NCI-H82 (cell line): ENCODE measurements at regions not wholly inside any gene's neighbourhood (a gene's known extent, or its start where the extent isn't known, plus 50 kb on each side); places are given as distances from the start of the nearest gene placed in this dataset.

ENCODE experiments used
- DNase-seq: peaks from one replicate; lab custom pipeline; 2025; lab: John Stamatoyannopoulos, UW

DNA sequence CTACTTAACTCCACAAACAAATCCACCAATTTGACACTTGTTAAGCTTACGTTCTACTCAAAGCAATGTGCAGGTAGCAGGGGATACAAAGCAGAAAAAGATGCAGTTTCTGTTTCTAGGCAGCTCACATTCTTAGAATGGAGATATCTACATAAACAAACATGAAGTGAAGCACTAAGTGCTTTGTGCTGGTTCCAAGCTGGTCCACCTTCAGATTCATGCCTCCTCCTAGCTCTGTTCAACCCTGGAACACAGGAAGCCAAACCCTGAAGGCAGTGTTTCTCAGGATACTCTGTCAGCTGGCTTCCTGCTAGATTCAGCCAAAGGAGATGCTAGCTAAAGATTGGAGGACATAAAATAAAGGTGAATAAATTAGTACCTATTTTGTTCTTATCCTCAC lies 55.3 kb upstream of the NOL4 start:
- DNase-seq: no peak

DNA sequence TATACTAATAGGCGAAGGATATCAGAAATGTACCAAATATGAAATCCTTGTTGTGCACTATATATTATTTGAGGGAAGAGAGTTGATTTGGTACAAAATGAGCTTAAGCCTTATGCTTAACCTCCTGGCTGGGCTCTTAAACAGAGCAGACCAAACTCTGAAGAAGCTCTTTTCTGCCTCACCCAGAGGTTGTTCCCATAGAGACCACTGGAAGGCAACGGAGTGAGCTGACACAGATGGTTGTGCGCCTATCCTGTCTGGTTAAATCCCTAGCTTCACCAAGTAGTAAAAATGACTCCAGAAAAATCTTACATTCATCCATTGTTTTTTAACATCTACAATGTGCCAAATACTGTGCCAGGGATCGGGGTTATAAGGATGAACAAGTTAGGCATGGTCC lies 55.9 kb upstream of the NOL4 start:
- no peak for DNase-seq

GRCh38 chr18:34281290-34281689 lies 56.6 kb upstream of the NOL4 start:
- no peak for DNase-seq

GRCh38 chr18:34281722-34282121 lies 57.0 kb upstream of the NOL4 start:
- no peak for DNase-seq

GRCh38 chr18:34283506-34283905 lies 58.8 kb upstream of the NOL4 start:
- DNase-seq: no peak

GRCh38 chr18:34287825-34288224 lies 63.1 kb upstream of the NOL4 start:
- DNase-seq: no peak

DNA sequence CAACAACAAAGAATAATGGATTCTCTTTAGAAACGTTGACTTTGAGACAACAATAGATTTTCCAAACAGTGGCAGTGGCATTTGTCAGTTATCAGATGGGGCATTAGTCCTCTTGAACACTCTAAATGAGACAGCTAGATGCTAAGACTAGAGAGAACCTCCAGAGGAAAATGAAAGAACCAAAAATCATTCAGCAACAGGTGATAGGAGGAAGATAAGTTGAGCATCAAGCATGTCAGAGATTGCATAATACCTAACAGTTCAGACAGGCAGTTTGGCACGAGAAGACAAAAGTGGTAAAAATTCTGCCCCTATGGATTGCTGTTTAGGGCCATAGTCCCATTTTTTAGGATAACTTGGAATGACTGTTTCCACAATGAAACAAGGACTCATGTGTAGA lies 67.9 kb upstream of the NOL4 start:
- DNase-seq: no peak

DNA sequence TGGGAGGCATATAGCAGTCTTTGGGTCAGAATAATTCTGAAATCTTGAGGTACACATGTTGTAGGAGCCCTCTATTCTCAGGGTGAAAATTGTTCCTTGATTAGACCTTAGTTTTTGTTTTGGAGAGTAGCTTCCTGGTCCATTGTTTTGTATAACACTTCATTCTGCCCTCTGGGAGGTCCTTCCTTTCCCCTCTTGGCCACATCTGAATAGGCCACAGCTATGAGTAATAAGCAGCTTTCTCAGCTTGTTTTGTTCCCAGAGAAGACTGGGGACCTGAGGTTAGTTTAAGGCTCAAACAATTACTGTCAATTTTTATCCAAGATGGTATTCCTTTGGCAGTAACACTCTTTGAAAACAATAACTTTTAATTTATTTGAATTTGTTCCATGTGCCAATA lies 72.6 kb upstream of the NOL4 start:
- DNase-seq: no peak

GRCh38 chr18:34299828-34300227 lies 75.1 kb upstream of the NOL4 start:
- no peak for DNase-seq

- DNase-seq: no peak
These were observed 86.8 kb upstream of the NOL4 start for GRCh38 chr18:34311468-34311867.

GRCh38 chr18:34314847-34315246 lies 90.1 kb upstream of the NOL4 start:
- DNase-seq: no peak

DNA sequence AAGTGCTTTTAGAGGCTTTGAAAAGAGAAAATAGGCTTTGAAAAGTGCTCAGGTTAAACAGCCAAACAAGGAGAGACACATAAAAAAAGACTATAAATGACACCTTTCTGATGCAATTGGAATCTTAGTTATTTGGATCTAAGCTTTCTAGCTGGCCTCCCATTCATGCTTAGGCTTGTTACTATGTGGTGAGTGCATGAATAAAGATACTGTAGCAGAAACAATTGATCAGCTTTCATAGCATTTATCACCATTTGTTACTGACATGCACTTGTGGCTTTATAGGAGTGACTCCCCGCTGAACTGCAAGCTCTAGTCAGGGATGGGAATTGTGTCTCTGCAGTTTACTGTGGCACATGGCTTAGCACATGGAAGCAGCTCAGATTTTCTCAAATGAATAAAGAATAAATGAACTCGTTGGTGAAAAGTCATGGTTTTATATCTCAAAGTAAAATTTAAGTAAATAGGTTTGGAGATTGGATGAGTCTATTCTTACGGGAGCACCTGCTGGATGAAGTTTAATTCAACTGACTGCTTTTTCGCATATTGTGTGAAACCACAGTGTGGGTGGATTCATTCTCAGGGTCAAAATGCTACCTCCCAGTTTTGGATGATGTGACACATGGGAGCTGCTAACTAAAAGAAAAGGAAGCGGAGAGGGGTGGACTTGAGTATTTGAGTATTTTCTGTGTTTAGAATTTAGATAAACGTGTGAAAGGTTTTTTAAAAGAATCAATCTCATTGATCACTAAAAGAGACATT lies 91.1 kb upstream of the NOL4 start:
- no peak for DNase-seq

- DNase-seq: no peak
These were observed 95.6 kb upstream of the NOL4 start for GRCh38 chr18:34320267-34320666.

DNA sequence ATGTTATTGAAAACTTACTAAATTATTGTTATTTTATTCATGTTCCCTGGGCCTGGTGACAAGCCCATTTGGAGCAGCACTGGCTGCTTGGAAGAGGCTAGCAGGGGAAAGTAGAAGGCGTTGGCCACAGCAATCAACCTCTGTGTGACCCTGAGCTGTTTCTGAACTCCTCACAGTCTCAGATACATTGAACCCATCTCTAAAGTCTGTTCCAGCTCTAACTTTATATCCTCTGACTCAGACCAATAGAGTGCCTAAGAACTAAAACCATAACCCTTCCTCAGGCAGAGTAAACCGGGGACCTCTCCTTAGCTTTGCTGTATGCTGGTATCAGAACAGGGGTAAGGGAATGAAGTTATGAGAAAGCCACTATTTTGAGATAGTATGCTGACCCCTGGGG lies 96.4 kb upstream of the NOL4 start:
- DNase-seq: no peak

GRCh38 chr18:34322365-34323289 lies 97.9 kb upstream of the NOL4 start:
- DNase-seq: peak; percentile 37

- no peak for DNase-seq
These were observed 105.1 kb upstream of the NOL4 start for GRCh38 chr18:34329840-34330239.

- peak; percentile 75 for DNase-seq
These were observed 105.6 kb upstream of the NOL4 start for GRCh38 chr18:34330308-34330707.

DNA sequence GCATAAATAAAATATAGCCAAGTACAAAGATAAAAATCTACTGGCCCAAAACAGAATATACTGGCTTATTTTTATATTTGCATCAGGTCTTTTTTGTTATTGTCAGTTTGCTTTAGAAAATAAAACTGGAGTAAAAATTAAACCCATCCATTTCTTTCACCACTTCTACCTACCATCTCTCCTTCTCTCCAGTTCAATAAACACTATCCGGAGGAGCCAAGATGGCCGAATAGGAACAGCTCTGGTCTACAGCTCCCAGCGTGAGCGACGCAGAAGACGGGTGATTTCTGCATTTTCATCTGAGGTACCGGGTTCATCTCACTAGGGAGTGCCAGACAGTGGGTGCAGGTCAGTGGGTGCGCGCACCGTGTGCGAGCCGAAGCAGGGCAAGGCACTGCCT lies 106.2 kb upstream of the NOL4 start:
- peak; percentile 41 for DNase-seq

DNA sequence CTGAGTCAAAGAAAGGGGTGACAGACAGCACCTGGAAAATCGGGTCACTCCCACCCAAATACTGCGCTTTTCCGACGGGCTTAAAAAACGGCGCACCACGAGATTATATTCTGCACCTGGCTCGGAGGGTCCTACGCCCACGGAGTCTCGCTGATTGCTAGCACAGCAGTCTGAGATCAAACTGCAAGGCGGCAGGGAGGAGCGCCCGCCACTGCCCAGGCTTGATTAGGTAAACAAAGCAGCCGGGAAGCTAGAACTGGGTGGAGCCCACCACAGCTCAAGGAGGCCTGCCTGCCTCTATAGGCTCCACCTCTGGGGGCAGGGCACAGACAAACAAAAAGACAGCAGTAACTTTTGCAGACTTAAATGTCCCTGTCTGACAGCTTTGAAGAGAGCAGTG lies 106.6 kb upstream of the NOL4 start:
- peak; percentile 32 for DNase-seq

- no peak for DNase-seq
These were observed 114.4 kb upstream of the NOL4 start for GRCh38 chr18:34339155-34339554.

GRCh38 chr18:34342960-34343359 lies 118.2 kb upstream of the NOL4 start:
- no peak for DNase-seq

DNA sequence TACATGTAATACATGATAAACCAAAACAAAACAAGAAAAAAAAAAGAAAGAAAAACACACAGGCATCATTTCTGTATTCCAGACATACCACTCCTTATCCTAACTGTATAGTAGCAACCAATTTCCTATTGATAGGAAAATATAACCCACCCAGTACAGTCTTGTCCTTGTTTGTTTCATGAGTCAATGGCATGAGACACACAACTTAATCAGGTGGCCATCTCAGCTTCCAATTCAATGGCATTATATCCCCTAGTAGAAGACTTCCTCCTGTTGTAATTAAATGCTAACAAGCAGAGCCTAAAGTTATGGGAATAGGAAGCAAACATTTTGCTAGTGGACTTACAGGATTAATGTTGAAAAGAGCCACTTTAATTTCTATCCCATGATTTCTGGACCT lies 121.0 kb upstream of the NOL4 start:
- no peak for DNase-seq

DNA sequence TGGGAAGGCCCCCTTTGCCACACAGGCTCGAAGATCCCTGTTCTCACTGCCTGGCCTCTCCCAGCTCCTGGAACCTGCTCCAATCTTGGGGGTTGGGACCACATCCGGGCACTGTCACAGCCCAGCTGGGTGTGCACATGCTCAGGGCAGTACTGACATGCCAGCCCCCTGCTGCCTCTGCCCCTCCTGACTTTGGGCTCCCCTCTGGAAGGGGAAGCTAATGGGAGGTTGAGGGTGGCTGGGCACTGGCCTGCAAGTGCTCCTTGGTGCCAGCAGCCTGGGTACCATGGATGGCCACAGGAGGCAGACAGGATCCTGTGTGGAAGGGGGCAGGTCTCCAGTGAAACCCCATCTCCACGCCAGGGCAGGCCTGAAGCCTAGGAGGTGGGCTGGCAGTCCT lies 126.1 kb upstream of the NOL4 start:
- DNase-seq: no peak
